Dendritic cell treated with granulocyte-macrophage colony-stimulating factor and Interleukin-4, amounts not matched to agents 40 ng/mL and 50 ng/mL, for 4 days (primary cell): ENCODE measurements at regions not wholly inside any gene's neighbourhood (a gene's known extent, or its start where the extent isn't known, plus 50 kb on each side); places are given as distances from the start of the nearest gene placed in this dataset.
"Not testable (repeated sequence)": the region's sequence is repeated elsewhere in the genome, so short reads cannot be mapped to it uniquely, and the experiment has no call there.

Experiments used
- H3K27ac Mint-ChIP-seq: one replicate; pipeline ENCODE4 v1.8.0; 2022; ENCODE audit warnings: mild to moderate bottlenecking, mixed read lengths
- H3K27me3 Mint-ChIP-seq: one replicate; pipeline ENCODE4 v1.8.0; 2022; ENCODE audit warnings: mild to moderate bottlenecking, mixed read lengths
- H3K36me3 Mint-ChIP-seq: one replicate; pipeline ENCODE4 v1.8.0; 2022; ENCODE audit warnings: low read depth, mixed read lengths
- H3K4me1 Mint-ChIP-seq: one replicate; pipeline ENCODE4 v1.8.0; 2022; ENCODE audit warnings: low read depth, mixed read lengths
- H3K4me3 Mint-ChIP-seq: one replicate; pipeline ENCODE4 v1.8.0; 2022; ENCODE audit warnings: mild to moderate bottlenecking, moderate library complexity, mixed read lengths
- H3K9me3 Mint-ChIP-seq: one replicate; pipeline ENCODE4 v1.8.0; 2022; ENCODE audit warnings: mixed read lengths
- intact Hi-C: fragments of 100-400 bp; cut with micrococcal nuclease; formaldehyde crosslinking; loops from one replicate; pipeline ENCODE4 v1.15.0; 2022

- Mint-ChIP-seq H3K36me3 (no peaks in the 10 kb centered on the region), H3K27me3 (no peaks in the 10 kb centered on the region), H3K4me1 (no peaks in the 10 kb centered on the region), H3K4me3 (no peak overlapping the region), H3K9me3 (peaks cover 48% of the 10 kb centered on the region), H3K27ac (no peak overlapping the region)
- intact Hi-C loops: no loop called here
These were observed 551.3 kb downstream of the DMRTA1 start for GRCh38 chr9:22997923-22998322.

GRCh38 chr9:23005156-23005555 is 558.5 kb downstream of the DMRTA1 start:
- intact Hi-C loops: no loop called here
- H3K4me1 Mint-ChIP-seq: no peaks in the 10 kb centered on the region
- no peak overlapping the region for H3K27ac Mint-ChIP-seq
- H3K27me3 Mint-ChIP-seq: no peaks in the 10 kb centered on the region
- no peaks in the 10 kb centered on the region for H3K36me3 Mint-ChIP-seq
- no peak overlapping the region for H3K4me3 Mint-ChIP-seq
- H3K9me3 Mint-ChIP-seq: peaks cover 8% of the 10 kb centered on the region

GRCh38 chr9:23006127-23006526 is 559.5 kb downstream of the DMRTA1 start:
- H3K4me3 Mint-ChIP-seq: no peak overlapping the region

GRCh38 chr9:23011669-23012068 is 565.0 kb downstream of the DMRTA1 start:
- Mint-ChIP-seq H3K36me3 (no peaks in the 10 kb centered on the region), H3K27me3 (no peaks in the 10 kb centered on the region), H3K4me1 (no peaks in the 10 kb centered on the region), H3K4me3 (no peak overlapping the region), H3K9me3 (no peaks in the 10 kb centered on the region), H3K27ac (no peak overlapping the region)
- intact Hi-C loops: no loop called here

More at GRCh38 chr9:23006127-23006526, 559.5 kb downstream of the DMRTA1 start:
- no peak overlapping the region for H3K27ac Mint-ChIP-seq
- peaks cover 2% of the 10 kb centered on the region for H3K9me3 Mint-ChIP-seq
- no peaks in the 10 kb centered on the region for H3K27me3 Mint-ChIP-seq
- intact Hi-C loops: no loop called here
- H3K36me3 Mint-ChIP-seq: no peaks in the 10 kb centered on the region
- no peaks in the 10 kb centered on the region for H3K4me1 Mint-ChIP-seq

- no peak overlapping the region for H3K27ac Mint-ChIP-seq
- no peaks in the 10 kb centered on the region for H3K36me3 Mint-ChIP-seq
These were observed 568.9 kb downstream of the DMRTA1 start for GRCh38 chr9:23015557-23015956.

GRCh38 chr9:23036416-23036815 is 589.8 kb downstream of the DMRTA1 start:
- intact Hi-C loops: no loop called here
- Mint-ChIP-seq H3K36me3 (no peaks in the 10 kb centered on the region), H3K4me1 (no peaks in the 10 kb centered on the region), H3K27ac (no peak overlapping the region), H3K27me3 (no peaks in the 10 kb centered on the region), H3K4me3 (no peak overlapping the region), H3K9me3 (peaks cover 17% of the 10 kb centered on the region)

More at GRCh38 chr9:23015557-23015956, 568.9 kb downstream of the DMRTA1 start:
- no peak overlapping the region for H3K4me3 Mint-ChIP-seq
- intact Hi-C loops: no loop called here
- H3K4me1 Mint-ChIP-seq: no peaks in the 10 kb centered on the region
- H3K9me3 Mint-ChIP-seq: peaks cover 7% of the 10 kb centered on the region
- no peaks in the 10 kb centered on the region for H3K27me3 Mint-ChIP-seq

GRCh38 chr9:23039402-23039801 is 592.8 kb downstream of the DMRTA1 start:
- Mint-ChIP-seq H3K36me3 (no peaks in the 10 kb centered on the region), H3K9me3 (no peaks in the 10 kb centered on the region), H3K27ac (no peak overlapping the region), H3K27me3 (no peaks in the 10 kb centered on the region), H3K4me3 (no peak overlapping the region), H3K4me1 (no peaks in the 10 kb centered on the region)
- intact Hi-C loops: no loop called here

- no peak overlapping the region for H3K27ac Mint-ChIP-seq
- H3K4me3 Mint-ChIP-seq: no peak overlapping the region
- H3K4me1 Mint-ChIP-seq: no peaks in the 10 kb centered on the region
- H3K27me3 Mint-ChIP-seq: no peaks in the 10 kb centered on the region
- intact Hi-C loops: no loop called here
- peaks cover 4% of the 10 kb centered on the region for H3K9me3 Mint-ChIP-seq
- no peaks in the 10 kb centered on the region for H3K36me3 Mint-ChIP-seq
These were observed 594.8 kb downstream of the DMRTA1 start for GRCh38 chr9:23041466-23041865.

- Mint-ChIP-seq H3K27ac (no peak overlapping the region), H3K27me3 (no peaks in the 10 kb centered on the region), H3K9me3 (peaks cover 12% of the 10 kb centered on the region), H3K36me3 (no peaks in the 10 kb centered on the region), H3K4me3 (no peak overlapping the region), H3K4me1 (no peaks in the 10 kb centered on the region)
- intact Hi-C loops: no loop called here
These were observed 597.9 kb downstream of the DMRTA1 start for GRCh38 chr9:23044549-23044948.

- intact Hi-C loops, H3K36me3 Mint-ChIP-seq, H3K4me1 Mint-ChIP-seq, H3K4me3 Mint-ChIP-seq, H3K27ac Mint-ChIP-seq, H3K27me3 Mint-ChIP-seq: not testable (repeated sequence)
- peaks cover 12% of the 10 kb centered on the region for H3K9me3 Mint-ChIP-seq
These were observed 599.4 kb downstream of the DMRTA1 start for GRCh38 chr9:23046026-23046425.

- Mint-ChIP-seq H3K4me3 (no peak overlapping the region), H3K27ac (no peak overlapping the region), H3K9me3 (peaks cover 12% of the 10 kb centered on the region), H3K27me3 (no peaks in the 10 kb centered on the region), H3K36me3 (no peaks in the 10 kb centered on the region), H3K4me1 (no peaks in the 10 kb centered on the region)
- intact Hi-C loops: no loop called here
These were observed 603.9 kb downstream of the DMRTA1 start for GRCh38 chr9:23050548-23050947.

GRCh38 chr9:23073136-23073535 is 626.5 kb downstream of the DMRTA1 start:
- Mint-ChIP-seq H3K9me3 (no peaks in the 10 kb centered on the region), H3K4me1 (no peaks in the 10 kb centered on the region), H3K4me3 (no peak overlapping the region), H3K27me3 (no peaks in the 10 kb centered on the region), H3K36me3 (no peaks in the 10 kb centered on the region), H3K27ac (no peak overlapping the region)
- intact Hi-C loops: no loop called here

- Mint-ChIP-seq H3K4me1 (no peaks in the 10 kb centered on the region), H3K9me3 (peaks cover 23% of the 10 kb centered on the region), H3K27ac (no peak overlapping the region), H3K4me3 (no peak overlapping the region), H3K36me3 (no peaks in the 10 kb centered on the region), H3K27me3 (no peaks in the 10 kb centered on the region)
- intact Hi-C loops: no loop called here
These were observed 633.2 kb downstream of the DMRTA1 start for GRCh38 chr9:23079798-23080197.

GRCh38 chr9:23081377-23081776 is 634.8 kb downstream of the DMRTA1 start:
- Mint-ChIP-seq H3K4me3 (no peak overlapping the region), H3K27ac (no peak overlapping the region), H3K36me3 (no peaks in the 10 kb centered on the region), H3K27me3 (no peaks in the 10 kb centered on the region), H3K4me1 (no peaks in the 10 kb centered on the region), H3K9me3 (peaks cover 24% of the 10 kb centered on the region)
- intact Hi-C loops: no loop called here

- no peaks in the 10 kb centered on the region for H3K36me3 Mint-ChIP-seq
- H3K27me3 Mint-ChIP-seq: no peaks in the 10 kb centered on the region
- H3K4me1 Mint-ChIP-seq: no peaks in the 10 kb centered on the region
- peaks cover 10% of the 10 kb centered on the region for H3K9me3 Mint-ChIP-seq
- no peak overlapping the region for H3K27ac Mint-ChIP-seq
- intact Hi-C loops: no loop called here
- H3K4me3 Mint-ChIP-seq: no peak overlapping the region
These were observed 642.3 kb downstream of the DMRTA1 start for GRCh38 chr9:23088932-23089364.
